Esophagus muscularis mucosa (tissue), 4 donors: ENCODE measurements at regions not wholly inside any gene's neighbourhood (a gene's known extent, or its start where the extent isn't known, plus 50 kb on each side); places are given as distances from the start of the nearest gene placed in this dataset.

ENCODE experiments used
- DNase-seq: peaks from one replicate; pipeline ENCODE4 v3.0.0-alpha.2; 2017; ENCODE audit errors: extremely low spot score
- H3K27ac ChIP-seq, 4 donors: fragments of 200-600 bp; sonication (generic); replicated peaks in 1 of 4; 1 replicate in 3 of 4; 2 replicates in 1 of 4; pipeline ENCODE4 v1.5.1; 2016 to 2019; ENCODE audit warnings: mild to moderate bottlenecking in 1 of 4
- H3K27me3 ChIP-seq, 4 donors: fragments of 200-600 bp; sonication (generic); one replicate each; pipeline versions ENCODE4 v1.5.1 to v1.6.0; 2016 to 2019
- H3K36me3 ChIP-seq, 4 donors: fragments of 200-600 bp; sonication (generic); one replicate each; pipeline ENCODE4 v1.5.1; 2016 to 2019
- H3K4me1 ChIP-seq, 4 donors: fragments of 200-600 bp; sonication (generic); one replicate each; pipeline ENCODE4 v1.5.1; 2016 to 2019
- H3K4me3 ChIP-seq, 4 donors: fragments of 200-600 bp; sonication (generic); 1 replicate in 2 of 4; 2 replicates in 2 of 4; pipeline ENCODE4 v1.5.1; 2016 to 2019; ENCODE audit warnings: mild to moderate bottlenecking in 4 of 4, moderate library complexity in 1 of 4
- H3K9me3 ChIP-seq, 4 donors: fragments of 200-600 bp; sonication (generic); 1 replicate in 3 of 4; 2 replicates in 1 of 4; pipeline ENCODE4 v1.5.1; 2016 to 2019
- EP300 ChIP-seq: sonication (generic); formaldehyde crosslinking; IDR thresholded peaks from one replicate; pipeline ENCODE4 v1.6.1; 2017; ENCODE audit warnings: antibody characterized with exemption
- POLR2A ChIP-seq: fragments of 450-650 bp; IDR thresholded peaks from one replicate; pipeline ENCODE4 v1.6.1; 2017; ENCODE audit warnings: antibody characterized with exemption, moderate library complexity, mild to moderate bottlenecking, low read depth
- POLR2AphosphoS5 ChIP-seq, 2 donors: sonication (generic); formaldehyde crosslinking; IDR thresholded peaks; one replicate each; pipeline ENCODE4 v1.6.1; 2017; ENCODE audit warnings: antibody characterized with exemption in 2 of 2
- WGBS: methylation state at CpG from one replicate; pipeline ENCODE4 v1.1.5; 2018; 5-methylcytosine and 5-hydroxymethylcytosine counted together
- intact Hi-C: fragments of 100-400 bp; cut with DNase I; formaldehyde crosslinking; loops from one replicate; pipeline ENCODE4 v1.15.1; 2023
- TF ChIP-seq, protein P1 (sequence below), 3 experiments: fragments of 200-600 bp in 2 of 3; fragments of 450-650 bp in 1 of 3; sonication (generic) in 2 of 3; IDR thresholded peaks; one replicate each; pipeline ENCODE4 v1.5.1; 2017 to 2019; ENCODE audit warnings: antibody characterized with exemption in 3 of 3, mild to moderate bottlenecking in 2 of 3, moderate library complexity in 1 of 3

DNA sequence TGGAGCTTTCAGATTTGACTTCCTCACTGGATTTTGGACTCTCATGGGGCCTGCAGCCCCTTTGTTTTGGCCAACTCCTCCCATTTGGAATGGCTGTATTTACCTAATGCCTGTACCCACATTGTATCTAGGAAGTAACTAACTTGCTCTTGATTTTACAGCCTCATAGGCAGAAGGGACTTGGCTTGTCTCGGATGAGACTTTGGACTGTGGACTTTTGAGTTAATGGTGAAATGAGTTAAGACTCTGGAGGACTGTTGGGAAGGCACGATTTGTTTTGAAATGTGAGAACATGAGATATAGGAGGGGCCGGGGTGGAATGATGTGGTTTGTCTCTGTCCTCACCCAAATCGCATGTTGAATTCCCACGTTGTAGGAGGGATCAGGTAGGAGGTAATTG, 233.4 kb upstream of the GALNT5 start:
- TF ChIP-seq, protein P1, sequence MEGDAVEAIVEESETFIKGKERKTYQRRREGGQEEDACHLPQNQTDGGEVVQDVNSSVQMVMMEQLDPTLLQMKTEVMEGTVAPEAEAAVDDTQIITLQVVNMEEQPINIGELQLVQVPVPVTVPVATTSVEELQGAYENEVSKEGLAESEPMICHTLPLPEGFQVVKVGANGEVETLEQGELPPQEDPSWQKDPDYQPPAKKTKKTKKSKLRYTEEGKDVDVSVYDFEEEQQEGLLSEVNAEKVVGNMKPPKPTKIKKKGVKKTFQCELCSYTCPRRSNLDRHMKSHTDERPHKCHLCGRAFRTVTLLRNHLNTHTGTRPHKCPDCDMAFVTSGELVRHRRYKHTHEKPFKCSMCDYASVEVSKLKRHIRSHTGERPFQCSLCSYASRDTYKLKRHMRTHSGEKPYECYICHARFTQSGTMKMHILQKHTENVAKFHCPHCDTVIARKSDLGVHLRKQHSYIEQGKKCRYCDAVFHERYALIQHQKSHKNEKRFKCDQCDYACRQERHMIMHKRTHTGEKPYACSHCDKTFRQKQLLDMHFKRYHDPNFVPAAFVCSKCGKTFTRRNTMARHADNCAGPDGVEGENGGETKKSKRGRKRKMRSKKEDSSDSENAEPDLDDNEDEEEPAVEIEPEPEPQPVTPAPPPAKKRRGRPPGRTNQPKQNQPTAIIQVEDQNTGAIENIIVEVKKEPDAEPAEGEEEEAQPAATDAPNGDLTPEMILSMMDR (IDR thresholded peaks at IDR 0.05), result no peak
- TF ChIP-seq EP300 (no peak), POLR2AphosphoS5 (IDR thresholded peaks at IDR 0.05) (no peak), POLR2A (no peak)
- H3K27me3 ChIP-seq, result no peaks in the 10 kb centered on the region
- no peak overlapping the region for H3K27ac ChIP-seq
- H3K4me3 ChIP-seq, result no peak overlapping the region
- intact Hi-C loops, result no loop called here
- H3K9me3 ChIP-seq, result no peaks in the 10 kb centered on the region
- DNase-seq, result no peak
- WGBS, result 88% methylated on average over 5 of the region's 5 CpGs
- no peaks in the 10 kb centered on the region for H3K36me3 ChIP-seq
- H3K4me1 ChIP-seq, result no peaks in the 10 kb centered on the region

DNA sequence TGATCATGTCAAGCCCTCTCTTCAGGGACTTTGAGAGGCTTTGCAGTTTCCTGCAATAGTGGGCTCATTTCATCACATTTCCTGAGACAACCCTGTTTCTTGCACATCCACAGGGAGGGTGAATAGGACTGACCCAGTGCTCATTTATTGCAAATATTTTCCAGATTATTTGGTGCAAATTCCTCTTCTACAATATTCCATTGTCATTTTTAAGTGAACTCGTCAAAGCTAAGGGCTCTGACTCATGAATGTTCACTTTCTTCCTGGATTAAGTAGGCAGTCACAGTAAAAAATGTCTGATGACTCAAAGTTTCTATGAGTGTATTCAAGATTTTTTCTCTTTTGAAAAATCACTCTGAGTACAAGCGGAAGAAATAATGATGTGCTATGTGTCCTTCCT, 225.5 kb upstream of the GALNT5 start:
- intact Hi-C loops, result loop anchor here (5.0 to 10.0 kb wide), 2 partner anchors 160 to 687 kb away; no protein-coding TSS in a partner anchor
- WGBS, result 15% methylated on average over 2 of the region's 2 CpGs
- peak overlapping the region in 3 of 4 donors; percentile 24 to 50 (median 36) for H3K27ac ChIP-seq

DNA sequence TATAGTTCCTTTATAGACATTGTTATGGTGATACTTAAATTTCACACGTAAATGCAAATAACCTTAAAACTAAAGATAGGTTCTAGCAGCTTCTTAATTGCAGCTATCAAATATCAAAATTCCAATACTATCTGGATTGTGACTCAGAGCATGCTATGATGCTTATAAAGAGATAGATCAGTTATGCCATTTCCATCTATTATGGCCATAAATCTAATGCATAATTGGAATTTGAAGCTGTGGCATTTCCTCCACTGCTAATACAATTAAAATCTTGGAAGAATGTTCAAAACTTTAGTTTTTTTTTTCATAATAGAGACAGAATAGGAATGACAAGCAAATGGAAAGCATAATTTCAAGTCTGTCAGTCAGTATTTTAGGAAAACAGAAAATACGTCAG, 220.8 kb upstream of the GALNT5 start:
- no peaks in the 10 kb centered on the region for H3K27me3 ChIP-seq
- H3K36me3 ChIP-seq, result no peaks in the 10 kb centered on the region
- intact Hi-C loops, result loop anchor here (10.0 kb wide), 1 partner anchor 692 kb away; no protein-coding TSS in a partner anchor
- WGBS, result 89% methylated on average over 2 of the region's 2 CpGs
- no peak for DNase-seq
- no peak overlapping the region for H3K4me3 ChIP-seq
- TF ChIP-seq EP300 (no peak), POLR2A (no peak), POLR2AphosphoS5 (IDR thresholded peaks at IDR 0.05) (no peak)
- TF ChIP-seq, protein P1 (IDR thresholded peaks at IDR 0.05), result no peak
- no peak overlapping the region for H3K27ac ChIP-seq
- H3K4me1 ChIP-seq, result peaks cover 0 to 12% (median 12%) of the 10 kb centered on the region in 4 donors
- no peaks in the 10 kb centered on the region for H3K9me3 ChIP-seq

More for the DNA sequence above, 225.5 kb upstream of the GALNT5 start:
- Histone ChIP-seq H3K4me3 (no peak overlapping the region), H3K27me3 (no peaks in the 10 kb centered on the region), H3K36me3 (no peaks in the 10 kb centered on the region), H3K4me1 (peaks cover 0 to 16% (median 10%) of the 10 kb centered on the region in 4 donors), H3K9me3 (no peaks in the 10 kb centered on the region)
- no peak for DNase-seq
- TF ChIP-seq POLR2A, result no peak
- peak; percentile 35 for TF ChIP-seq EP300
- TF ChIP-seq POLR2AphosphoS5 (IDR thresholded peaks at IDR 0.05), result peak in 1 of 2 donors; percentile 73

DNA sequence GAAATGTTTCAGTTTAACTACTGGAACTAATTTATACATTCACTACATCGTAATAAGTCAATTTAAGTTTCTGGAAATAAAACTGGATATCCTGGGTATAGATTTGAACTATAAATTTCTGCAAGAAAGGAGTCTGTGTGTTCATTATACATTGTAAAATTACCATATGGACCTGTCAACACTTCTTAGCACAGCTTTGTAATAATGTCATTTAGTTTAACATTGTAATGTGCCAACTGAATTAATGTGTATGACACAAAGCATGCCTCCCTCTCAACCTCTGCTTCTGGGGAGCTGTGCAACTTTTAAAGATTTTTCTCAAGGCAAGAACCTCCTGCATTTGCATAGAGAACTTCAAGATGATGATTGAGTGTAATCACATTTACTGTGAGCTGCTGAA, 213.7 kb upstream of the GALNT5 start:
- no peak overlapping the region for H3K27ac ChIP-seq
- H3K36me3 ChIP-seq, result no peaks in the 10 kb centered on the region
- no peak overlapping the region for H3K4me3 ChIP-seq
- WGBS, result 88% methylated on average over 1 of the region's 1 CpG
- no peaks in the 10 kb centered on the region for H3K9me3 ChIP-seq
- DNase-seq, result no peak
- H3K4me1 ChIP-seq, result peaks cover 0 to 2% (median 0%) of the 10 kb centered on the region in 4 donors
- no peak for TF ChIP-seq POLR2A
- TF ChIP-seq, protein P1 (IDR thresholded peaks at IDR 0.05), result no peak
- TF ChIP-seq POLR2AphosphoS5 (IDR thresholded peaks at IDR 0.05), result no peak
- H3K27me3 ChIP-seq, result no peaks in the 10 kb centered on the region
- intact Hi-C loops, result no loop called here

DNA sequence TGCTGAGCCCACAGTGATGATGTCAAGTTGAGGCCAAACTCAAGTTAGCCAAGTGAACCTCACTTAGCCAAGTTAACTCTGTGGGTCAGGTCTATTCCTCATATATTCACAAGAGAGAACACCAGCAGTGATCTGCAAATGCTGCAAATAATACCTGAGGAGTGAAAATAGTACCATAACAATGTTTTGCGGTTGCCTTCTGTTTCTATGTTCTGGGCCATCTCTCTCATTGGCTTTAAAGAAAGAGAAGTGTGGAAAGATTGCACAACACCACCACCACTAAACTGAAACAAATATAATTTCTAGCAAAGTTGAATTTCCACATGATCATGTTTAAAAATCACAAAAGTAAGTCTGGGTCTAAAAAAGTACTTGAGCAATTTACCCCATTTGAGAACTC, 211.1 kb upstream of the GALNT5 start:
- no peaks in the 10 kb centered on the region for H3K9me3 ChIP-seq
- H3K4me1 ChIP-seq, result no peaks in the 10 kb centered on the region
- no peaks in the 10 kb centered on the region for H3K36me3 ChIP-seq
- DNase-seq, result no peak
- intact Hi-C loops, result no loop called here
- H3K27ac ChIP-seq, result no peak overlapping the region
- H3K4me3 ChIP-seq, result no peak overlapping the region
- no peaks in the 10 kb centered on the region for H3K27me3 ChIP-seq
- TF ChIP-seq POLR2A (no peak), POLR2AphosphoS5 (IDR thresholded peaks at IDR 0.05) (no peak), EP300 (no peak)
- TF ChIP-seq, protein P1 (IDR thresholded peaks at IDR 0.05), result no peak
- 92% methylated on average over 1 of the region's 1 CpG for WGBS
